ENCODE measurements at regions not wholly inside any gene's neighbourhood (a gene's known extent, or its start where the extent isn't known, plus 50 kb on each side); places are given as distances from the start of the nearest gene placed in this dataset.

DNA sequence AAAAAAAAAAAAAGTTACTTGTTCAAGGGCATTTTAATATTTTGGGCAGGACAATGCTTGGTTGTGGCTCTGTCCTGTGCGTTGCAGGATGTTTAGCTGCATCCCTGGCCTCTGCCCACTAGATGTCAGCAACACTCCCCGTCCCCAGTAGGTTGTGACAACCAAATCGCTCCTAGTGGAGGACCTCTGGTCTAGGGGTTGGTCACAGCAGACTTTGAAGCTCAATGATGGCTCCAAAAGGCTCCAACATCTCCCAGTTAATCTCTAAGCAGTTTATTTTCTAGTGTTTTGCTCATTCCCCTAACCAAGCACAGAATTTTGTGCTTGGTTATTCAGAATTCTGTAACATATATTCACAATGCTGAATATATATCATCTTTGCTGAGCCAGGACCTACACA, 67.0 kb downstream of the CHRNA1 start:
- WGBS = 3% methylated on average over 3 of the region's 3 CpGs
- Histone ChIP-seq H2AK5ac (ENCODE audit: low read length, severe bottlenecking) (no peak overlapping the region), H3K23ac (ENCODE audit: low read length in 2 of 2) (no peak overlapping the region), H2BK5ac (ENCODE audit: low read depth, low read length, poor library complexity, severe bottlenecking) (no peak overlapping the region), H3K4me1 (ENCODE audit: control insufficient read depth, insufficient read depth, low read depth, low read length) (peaks cover 2% of the 10 kb centered on the region), H3K4ac (ENCODE audit: low read depth in 1 of 2, low read length in 2 of 2) (no peak overlapping the region), H2AFZ (ENCODE audit: low read depth, low read length) (no peak overlapping the region), H4K8ac (ENCODE audit: low read length) (no peak overlapping the region), H2BK120ac (ENCODE audit: low read depth, low read length) (no peak overlapping the region), H2BK12ac (ENCODE audit: low read length in 2 of 2) (no peak overlapping the region), H2BK15ac (ENCODE audit: low read depth, poor library complexity, severe bottlenecking) (no peak overlapping the region), H3K18ac (ENCODE audit: low read depth in 1 of 2, low read length in 2 of 2) (no peak overlapping the region), H3K27me3 (ENCODE audit: control insufficient read depth in 1 of 2, insufficient read depth in 1 of 2, low read length in 2 of 2) (peaks cover 0 to 44% of the 10 kb centered on the region in 2 experiments), H3K4me2 (ENCODE audit: low read length, poor library complexity, severe bottlenecking) (no peak overlapping the region), H3K9me3 (ENCODE audit: control insufficient read depth, low read length) (no peaks in the 10 kb centered on the region), H4K91ac (ENCODE audit: low read length) (no peak overlapping the region), H3K36me3 (ENCODE audit: control insufficient read depth in 1 of 2, insufficient read depth in 2 of 2, low read depth in 1 of 2, low read length in 2 of 2) (no peaks in the 10 kb centered on the region), H3K4me3 (ENCODE audit: insufficient read depth in 1 of 2, low read depth in 1 of 2, low read length in 2 of 2) (no peak overlapping the region), H3K79me1 (replicated peaks; ENCODE audit: low read length, poor library complexity, severe bottlenecking) (no peaks in the 10 kb centered on the region), H3K27ac (ENCODE audit: low read length, poor library complexity, severe bottlenecking) (no peak overlapping the region), H3K14ac (ENCODE audit: low read length in 2 of 2) (no peak overlapping the region), H3K9ac (ENCODE audit: low read length) (no peak overlapping the region)
- peak; percentile 75 for DNase-seq

DNA sequence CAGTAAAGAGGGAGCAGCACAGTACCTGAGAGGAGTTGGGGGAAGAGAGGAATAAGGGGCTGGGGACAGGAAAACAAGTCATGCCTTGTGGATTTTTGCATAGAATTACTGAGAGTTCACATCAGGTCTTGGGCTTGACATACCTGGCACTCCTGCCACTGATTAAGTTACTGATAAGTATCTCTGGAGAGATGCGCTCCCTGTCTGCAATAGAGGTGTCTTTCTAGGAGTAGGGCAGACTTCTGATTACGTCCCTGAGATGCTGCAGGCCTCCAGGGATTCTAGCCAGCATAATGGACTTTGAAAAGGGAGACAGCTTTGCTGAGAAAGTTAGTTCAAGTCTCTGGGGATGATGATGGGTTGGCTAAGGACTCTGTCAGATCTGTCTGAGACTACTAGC, 69.4 kb downstream of the CHRNA1 start:
- H4K91ac ChIP-seq (ENCODE audit: low read length) = no peak overlapping the region
- no peak overlapping the region for H2BK120ac ChIP-seq (ENCODE audit: low read depth, low read length)
- H3K23ac ChIP-seq (ENCODE audit: low read length in 2 of 2) = no peak overlapping the region
- no peak overlapping the region for H4K8ac ChIP-seq (ENCODE audit: low read length)
- no peak overlapping the region for H3K27ac ChIP-seq (ENCODE audit: low read length, poor library complexity, severe bottlenecking)
- H3K27me3 ChIP-seq (ENCODE audit: control insufficient read depth in 1 of 2, insufficient read depth in 1 of 2, low read length in 2 of 2) = peaks cover 0 to 51% of the 10 kb centered on the region in 2 experiments
- H3K9me3 ChIP-seq (ENCODE audit: control insufficient read depth, low read length) = no peaks in the 10 kb centered on the region
- no peak overlapping the region for H3K14ac ChIP-seq (ENCODE audit: low read length in 2 of 2)
- H3K18ac ChIP-seq (ENCODE audit: low read depth in 1 of 2, low read length in 2 of 2) = no peak overlapping the region
- H2AFZ ChIP-seq (ENCODE audit: low read depth, low read length) = no peak overlapping the region
- no peak overlapping the region for H2BK15ac ChIP-seq (ENCODE audit: low read depth, poor library complexity, severe bottlenecking)
- no peak overlapping the region for H3K4me3 ChIP-seq (ENCODE audit: insufficient read depth in 1 of 2, low read depth in 1 of 2, low read length in 2 of 2)
- H3K36me3 ChIP-seq (ENCODE audit: control insufficient read depth in 1 of 2, insufficient read depth in 2 of 2, low read depth in 1 of 2, low read length in 2 of 2) = no peaks in the 10 kb centered on the region
- H2BK5ac ChIP-seq (ENCODE audit: low read depth, low read length, poor library complexity, severe bottlenecking) = no peak overlapping the region
- H3K79me1 ChIP-seq (replicated peaks; ENCODE audit: low read length, poor library complexity, severe bottlenecking) = no peaks in the 10 kb centered on the region
- 63% methylated on average over 2 of the region's 2 CpGs for WGBS
- peaks cover 2% of the 10 kb centered on the region for H3K4me1 ChIP-seq (ENCODE audit: control insufficient read depth, insufficient read depth, low read depth, low read length)
- H3K9ac ChIP-seq (ENCODE audit: low read length) = no peak overlapping the region
- no peak overlapping the region for H3K4me2 ChIP-seq (ENCODE audit: low read length, poor library complexity, severe bottlenecking)
- no peak for DNase-seq
- no peak overlapping the region for H3K4ac ChIP-seq (ENCODE audit: low read depth in 1 of 2, low read length in 2 of 2)
- H2BK12ac ChIP-seq (ENCODE audit: low read length in 2 of 2) = no peak overlapping the region
- H2AK5ac ChIP-seq (ENCODE audit: low read length, severe bottlenecking) = no peak overlapping the region

DNA sequence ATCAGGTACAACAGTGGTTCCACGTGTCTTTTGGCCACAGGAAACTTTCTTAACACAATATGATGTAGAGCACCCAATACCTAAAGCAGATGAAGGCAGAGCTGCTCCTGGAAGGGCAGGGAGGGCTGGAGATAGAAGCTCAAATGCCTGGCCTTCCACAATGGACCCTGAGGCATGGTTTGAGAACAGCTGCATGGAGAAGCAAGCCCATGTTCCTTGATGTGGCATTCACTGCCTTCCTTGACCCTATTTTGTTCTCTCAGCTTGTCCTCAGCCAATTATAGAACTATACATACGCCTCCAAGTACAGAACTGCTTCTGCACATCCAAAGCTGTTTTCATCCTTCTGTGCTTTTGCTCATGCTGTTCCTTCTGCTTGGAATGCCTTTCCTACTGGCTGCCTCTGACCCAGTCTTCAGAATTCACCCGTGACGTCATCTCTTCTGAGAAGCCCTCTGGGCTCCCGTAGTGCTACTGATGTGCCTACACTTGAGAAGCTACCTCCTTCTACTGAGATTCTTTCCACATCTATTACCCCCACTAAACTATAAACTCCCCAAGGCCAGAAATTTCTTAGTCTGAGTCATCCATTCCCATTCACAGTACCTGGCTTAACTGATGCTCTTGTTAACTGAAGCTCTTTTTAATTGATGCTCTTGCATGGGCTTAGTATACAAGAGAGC, 69.9 kb downstream of the CHRNA1 start:
- Histone ChIP-seq H2AFZ (ENCODE audit: low read depth, low read length) (no peak overlapping the region), H3K4me2 (ENCODE audit: low read length, poor library complexity, severe bottlenecking) (no peak overlapping the region), H3K27ac (ENCODE audit: low read length, poor library complexity, severe bottlenecking) (no peak overlapping the region), H2BK120ac (ENCODE audit: low read depth, low read length) (no peak overlapping the region), H2BK15ac (ENCODE audit: low read depth, poor library complexity, severe bottlenecking) (no peak overlapping the region), H3K9me3 (ENCODE audit: control insufficient read depth, low read length) (no peaks in the 10 kb centered on the region), H4K91ac (ENCODE audit: low read length) (no peak overlapping the region), H3K14ac (ENCODE audit: low read length in 2 of 2) (no peak overlapping the region), H3K18ac (ENCODE audit: low read depth in 1 of 2, low read length in 2 of 2) (no peak overlapping the region), H2BK12ac (ENCODE audit: low read length in 2 of 2) (no peak overlapping the region), H4K8ac (ENCODE audit: low read length) (no peak overlapping the region), H3K4ac (ENCODE audit: low read depth in 1 of 2, low read length in 2 of 2) (no peak overlapping the region), H3K79me1 (replicated peaks; ENCODE audit: low read length, poor library complexity, severe bottlenecking) (no peaks in the 10 kb centered on the region), H3K36me3 (ENCODE audit: control insufficient read depth in 1 of 2, insufficient read depth in 2 of 2, low read depth in 1 of 2, low read length in 2 of 2) (no peaks in the 10 kb centered on the region), H2AK5ac (ENCODE audit: low read length, severe bottlenecking) (no peak overlapping the region), H3K9ac (ENCODE audit: low read length) (no peak overlapping the region), H3K4me3 (ENCODE audit: insufficient read depth in 1 of 2, low read depth in 1 of 2, low read length in 2 of 2) (no peak overlapping the region), H3K4me1 (ENCODE audit: control insufficient read depth, insufficient read depth, low read depth, low read length) (peaks cover 2% of the 10 kb centered on the region), H3K27me3 (ENCODE audit: control insufficient read depth in 1 of 2, insufficient read depth in 1 of 2, low read length in 2 of 2) (peaks cover 0 to 56% of the 10 kb centered on the region in 2 experiments), H3K23ac (ENCODE audit: low read length in 2 of 2) (no peak overlapping the region), H2BK5ac (ENCODE audit: low read depth, low read length, poor library complexity, severe bottlenecking) (no peak overlapping the region)
- no peak for DNase-seq
- 89% methylated on average over 5 of the region's 5 CpGs for WGBS

DNA sequence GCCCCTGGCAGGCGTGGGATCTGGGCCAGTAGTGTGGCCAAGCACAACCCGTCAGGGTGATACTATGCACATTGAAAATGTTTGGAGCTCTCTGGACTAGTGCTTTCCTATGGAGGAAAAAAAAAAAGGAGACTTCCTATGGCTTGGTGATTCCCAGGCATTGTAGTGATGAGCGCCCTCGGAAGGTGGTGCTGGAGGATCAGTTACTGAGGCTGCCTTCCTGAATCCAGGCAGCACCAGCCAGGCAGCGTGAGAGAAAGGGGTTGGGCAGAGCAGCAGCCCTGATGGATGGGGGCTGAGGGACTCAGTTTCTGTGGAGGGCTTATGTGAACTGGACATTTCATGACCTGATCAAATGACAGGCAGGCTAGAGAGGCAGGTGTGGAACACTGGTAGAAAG, 70.9 kb downstream of the CHRNA1 start:
- H3K4me1 ChIP-seq (ENCODE audit: control insufficient read depth, insufficient read depth, low read depth, low read length) = peaks cover 2% of the 10 kb centered on the region
- H2BK12ac ChIP-seq (ENCODE audit: low read length in 2 of 2) = no peak overlapping the region
- H2AK5ac ChIP-seq (ENCODE audit: low read length, severe bottlenecking) = no peak overlapping the region
- H2AFZ ChIP-seq (ENCODE audit: low read depth, low read length) = no peak overlapping the region
- H3K4ac ChIP-seq (ENCODE audit: low read depth in 1 of 2, low read length in 2 of 2) = no peak overlapping the region
- H2BK120ac ChIP-seq (ENCODE audit: low read depth, low read length) = no peak overlapping the region
- DNase-seq = no peak
- H3K23ac ChIP-seq (ENCODE audit: low read length in 2 of 2) = no peak overlapping the region
- WGBS = 41% methylated on average over 5 of the region's 5 CpGs
- no peak overlapping the region for H4K8ac ChIP-seq (ENCODE audit: low read length)
- H2BK5ac ChIP-seq (ENCODE audit: low read depth, low read length, poor library complexity, severe bottlenecking) = no peak overlapping the region
- H3K9me3 ChIP-seq (ENCODE audit: control insufficient read depth, low read length) = no peaks in the 10 kb centered on the region
- H3K14ac ChIP-seq (ENCODE audit: low read length in 2 of 2) = no peak overlapping the region
- H4K91ac ChIP-seq (ENCODE audit: low read length) = no peak overlapping the region
- no peak overlapping the region for H3K4me3 ChIP-seq (ENCODE audit: insufficient read depth in 1 of 2, low read depth in 1 of 2, low read length in 2 of 2)
- H3K9ac ChIP-seq (ENCODE audit: low read length) = no peak overlapping the region
- no peak overlapping the region for H2BK15ac ChIP-seq (ENCODE audit: low read depth, poor library complexity, severe bottlenecking)
- H3K4me2 ChIP-seq (ENCODE audit: low read length, poor library complexity, severe bottlenecking) = no peak overlapping the region
- H3K79me1 ChIP-seq (replicated peaks; ENCODE audit: low read length, poor library complexity, severe bottlenecking) = no peaks in the 10 kb centered on the region
- peaks cover 0 to 61% of the 10 kb centered on the region in 2 experiments for H3K27me3 ChIP-seq (ENCODE audit: control insufficient read depth in 1 of 2, insufficient read depth in 1 of 2, low read length in 2 of 2)
- no peak overlapping the region for H3K18ac ChIP-seq (ENCODE audit: low read depth in 1 of 2, low read length in 2 of 2)
- no peaks in the 10 kb centered on the region for H3K36me3 ChIP-seq (ENCODE audit: control insufficient read depth in 1 of 2, insufficient read depth in 2 of 2, low read depth in 1 of 2, low read length in 2 of 2)
- no peak overlapping the region for H3K27ac ChIP-seq (ENCODE audit: low read length, poor library complexity, severe bottlenecking)

All from mesenchymal stem cell (in vitro differentiated cells and primary cell).